ENCODE measurements at regions not wholly inside any gene's neighbourhood (a gene's known extent, or its start where the extent isn't known, plus 50 kb on each side); places are given as distances from the start of the nearest gene placed in this dataset.
"Not testable (repeated sequence)": the region's sequence is repeated elsewhere in the genome, so short reads cannot be mapped to it uniquely, and the experiment has no call there.

GRCh38 chr2:31813016-31813415, 197.8 kb downstream of the MEMO1 start:
- Mint-ChIP-seq H3K27me3 (peaks cover 0 to 1% of the 10 kb centered on the region in 2 donors), H3K36me3 (no peaks in the 10 kb centered on the region), H3K4me3 (no peak overlapping the region), H3K27ac (peak overlapping the region in 1 of 7 donors; percentile 28), H3K4me1 (peaks cover 13 to 22% (median 15%) of the 10 kb centered on the region in 4 donors), H3K9me3 (peaks cover 0 to 2% (median 0%) of the 10 kb centered on the region in 8 donors)
- CTCF ChIA-PET (ENCODE audit: partially characterized antibody): no interaction called here
- Histone ChIP-seq H3K9me3 (ENCODE audit: control insufficient read depth in 1 of 2, low read length in 2 of 2) (no peaks in the 10 kb centered on the region), H3K27ac (ENCODE audit: low read depth, low read length) (no peak overlapping the region), H3K36me3 (ENCODE audit: insufficient read depth, low read length) (no peaks in the 10 kb centered on the region), H3K27me3 (ENCODE audit: insufficient read depth, low read length) (no peaks in the 10 kb centered on the region), H3K4me1 (ENCODE audit: insufficient read depth, low read length) (peaks cover 12% of the 10 kb centered on the region), H3K4me3 (ENCODE audit: low read length in 2 of 2) (no peak overlapping the region)
- DNase-seq: no peak
- POLR2A ChIA-PET (ENCODE audit: partially characterized antibody): no interaction called here
- intact Hi-C loops (cut with micrococcal nuclease): no loop called here

DNA sequence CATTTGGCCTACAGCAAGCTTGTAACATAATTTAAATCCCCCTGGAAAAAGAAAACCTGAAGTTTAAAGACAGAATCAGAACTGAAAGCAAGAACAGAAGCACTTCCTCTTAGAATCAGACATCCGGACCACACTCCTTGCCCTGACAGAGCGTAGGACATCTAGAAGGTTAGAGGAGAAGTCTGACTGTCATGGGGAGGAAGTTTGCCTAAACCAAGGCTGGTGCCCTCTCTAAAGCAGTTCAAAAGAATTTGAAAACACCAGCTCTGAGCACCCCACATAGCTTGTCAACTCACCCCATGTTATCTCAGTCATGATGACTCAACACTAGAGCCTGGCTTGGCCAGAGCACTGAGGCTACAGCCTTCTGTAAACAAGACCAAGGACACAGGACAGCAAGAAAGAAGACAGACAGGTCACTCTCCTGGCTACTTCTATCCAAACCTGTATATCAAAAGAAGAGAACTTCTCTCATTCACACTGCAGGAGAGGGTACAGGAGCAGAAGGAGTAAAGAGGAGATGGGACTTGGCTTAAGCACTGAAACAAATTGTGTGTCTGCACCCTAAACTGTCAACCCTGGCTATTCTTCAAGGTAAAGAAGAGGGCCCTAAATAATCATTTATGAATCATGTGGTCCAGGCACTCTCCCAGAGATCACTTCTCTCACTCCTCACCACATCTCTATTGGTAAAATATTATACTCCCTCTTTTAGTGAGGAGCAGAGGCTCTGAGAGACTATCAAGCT, 198.6 kb downstream of the MEMO1 start:
- Histone ChIP-seq H3K36me3 (ENCODE audit: insufficient read depth, low read length) (no peaks in the 10 kb centered on the region), H3K27me3 (ENCODE audit: insufficient read depth, low read length) (no peaks in the 10 kb centered on the region), H3K27ac (ENCODE audit: low read depth, low read length) (peak overlapping the region; percentile 14), H3K4me1 (ENCODE audit: insufficient read depth, low read length) (peaks cover 12% of the 10 kb centered on the region), H3K4me3 (ENCODE audit: low read length in 2 of 2) (no peak overlapping the region), H3K9me3 (ENCODE audit: control insufficient read depth in 1 of 2, low read length in 2 of 2) (no peaks in the 10 kb centered on the region)
- peaks cover 13 to 22% (median 15%) of the 10 kb centered on the region in 4 donors for H3K4me1 Mint-ChIP-seq
- peak overlapping the region; percentile 11 to 65 (median 46) for H3K4me3 Mint-ChIP-seq
- CTCF ChIA-PET (ENCODE audit: partially characterized antibody): no interaction called here
- POLR2A ChIA-PET (ENCODE audit: partially characterized antibody): no interaction called here
- H3K9me3 Mint-ChIP-seq: peaks cover 0 to 1% (median 0%) of the 10 kb centered on the region in 8 donors
- intact Hi-C loops (cut with micrococcal nuclease): no loop called here
- peak in 4 of 5 donors; percentile 7 to 21 (median 13) for DNase-seq
- H3K27ac Mint-ChIP-seq: peak overlapping the region; percentile 5 to 94 (median 86)
- no peaks in the 10 kb centered on the region for H3K36me3 Mint-ChIP-seq
- H3K27me3 Mint-ChIP-seq: peaks cover 0 to 1% of the 10 kb centered on the region in 2 donors

GRCh38 chr2:31811482-31811881, 199.3 kb downstream of the MEMO1 start:
- H3K36me3 Mint-ChIP-seq: no peaks in the 10 kb centered on the region
- POLR2A ChIA-PET (ENCODE audit: partially characterized antibody): no interaction called here
- H3K9me3 Mint-ChIP-seq: peaks cover 0 to 1% (median 0%) of the 10 kb centered on the region in 8 donors
- intact Hi-C loops (cut with micrococcal nuclease): no loop called here
- no peaks in the 10 kb centered on the region for H3K36me3 ChIP-seq (ENCODE audit: insufficient read depth, low read length)
- H3K27ac Mint-ChIP-seq: peak overlapping the region; percentile 5 to 94 (median 86)
- peak overlapping the region in 6 of 8 donors; percentile 28 to 65 (median 56) for H3K4me3 Mint-ChIP-seq
- DNase-seq: no peak
- CTCF ChIA-PET (ENCODE audit: partially characterized antibody): no interaction called here
- H3K4me1 Mint-ChIP-seq: peaks cover 13 to 22% (median 15%) of the 10 kb centered on the region in 4 donors
- H3K27me3 ChIP-seq (ENCODE audit: insufficient read depth, low read length): no peaks in the 10 kb centered on the region
- peaks cover 0 to 1% of the 10 kb centered on the region in 2 donors for H3K27me3 Mint-ChIP-seq
- no peaks in the 10 kb centered on the region for H3K9me3 ChIP-seq (ENCODE audit: control insufficient read depth in 1 of 2, low read length in 2 of 2)
- H3K4me1 ChIP-seq (ENCODE audit: insufficient read depth, low read length): peaks cover 12% of the 10 kb centered on the region
- no peak overlapping the region for H3K4me3 ChIP-seq (ENCODE audit: low read length in 2 of 2)
- peak overlapping the region; percentile 14 for H3K27ac ChIP-seq (ENCODE audit: low read depth, low read length)

DNA sequence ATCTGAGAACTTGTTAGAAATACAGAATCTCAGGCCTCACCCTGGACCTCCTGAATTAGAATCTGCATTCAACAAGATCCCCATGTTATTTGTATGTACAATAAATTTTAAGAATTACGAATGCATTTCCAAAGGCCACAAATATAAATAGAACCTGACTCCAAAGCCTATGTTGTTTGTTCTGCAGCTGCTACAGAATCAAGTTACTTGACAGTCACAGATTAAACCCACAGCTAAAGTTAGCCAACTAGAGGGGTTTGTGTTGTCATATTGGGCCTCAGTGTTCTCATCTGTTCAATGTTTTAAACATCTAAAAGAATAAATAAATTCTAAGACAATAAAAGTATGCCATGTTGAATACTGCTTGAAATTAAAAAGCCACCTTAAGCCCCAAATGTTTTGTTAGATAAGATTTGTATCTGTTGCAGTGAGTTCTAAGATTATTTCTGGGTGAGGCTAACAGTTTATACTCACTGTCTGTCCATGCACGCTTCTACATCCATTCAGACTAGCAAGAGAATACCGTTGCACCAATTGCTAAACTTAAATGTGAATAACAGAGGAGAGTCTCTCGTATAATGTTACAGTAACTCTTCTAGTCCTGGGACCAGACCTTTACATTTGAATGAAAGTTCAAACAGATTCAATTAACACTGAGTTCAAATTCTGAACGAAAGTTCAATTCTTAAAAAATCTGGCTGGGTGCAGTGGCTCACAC, 200.4 kb downstream of the MEMO1 start:
- Histone ChIP-seq H3K4me3 (ENCODE audit: low read length in 2 of 2) (no peak overlapping the region), H3K9me3 (ENCODE audit: control insufficient read depth in 1 of 2, low read length in 2 of 2) (no peaks in the 10 kb centered on the region), H3K27me3 (ENCODE audit: insufficient read depth, low read length) (no peaks in the 10 kb centered on the region), H3K36me3 (ENCODE audit: insufficient read depth, low read length) (no peaks in the 10 kb centered on the region), H3K4me1 (ENCODE audit: insufficient read depth, low read length) (peaks cover 12% of the 10 kb centered on the region), H3K27ac (ENCODE audit: low read depth, low read length) (no peak overlapping the region)
- intact Hi-C loops (cut with micrococcal nuclease): no loop called here
- H3K4me3 Mint-ChIP-seq: no peak overlapping the region
- ChIA-PET POLR2A (ENCODE audit: partially characterized antibody) (interaction anchor here (0.7 kb wide), 1 partner anchor 818 kb away, joined by 3 read pairs; no protein-coding TSS in a partner anchor), CTCF (ENCODE audit: partially characterized antibody) (no interaction called here)
- DNase-seq: no peak
- H3K27ac Mint-ChIP-seq: peak overlapping the region in 1 of 7 donors; percentile 42
- peaks cover 0 to 1% (median 0%) of the 10 kb centered on the region in 8 donors for H3K9me3 Mint-ChIP-seq
- no peaks in the 10 kb centered on the region for H3K27me3 Mint-ChIP-seq
- H3K4me1 Mint-ChIP-seq: peaks cover 13 to 22% (median 15%) of the 10 kb centered on the region in 4 donors
- no peaks in the 10 kb centered on the region for H3K36me3 Mint-ChIP-seq

- no peak for DNase-seq
- no peaks in the 10 kb centered on the region for H3K36me3 ChIP-seq (ENCODE audit: insufficient read depth, low read length)
- Mint-ChIP-seq H3K27ac (no peak overlapping the region), H3K9me3 (peaks cover 0 to 3% (median 0%) of the 10 kb centered on the region in 8 donors), H3K36me3 (no peaks in the 10 kb centered on the region), H3K4me3 (peak overlapping the region in 1 of 8 donors; percentile 29), H3K27me3 (peaks cover 3 to 4% of the 10 kb centered on the region in 2 donors), H3K4me1 (peaks cover 0 to 3% (median 0%) of the 10 kb centered on the region in 4 donors)
- H3K27ac ChIP-seq (ENCODE audit: low read depth, low read length): no peak overlapping the region
- H3K4me3 ChIP-seq (ENCODE audit: low read length in 2 of 2): no peak overlapping the region
- H3K27me3 ChIP-seq (ENCODE audit: insufficient read depth, low read length): no peaks in the 10 kb centered on the region
- intact Hi-C loops (cut with micrococcal nuclease): no loop called here
- no peaks in the 10 kb centered on the region for H3K9me3 ChIP-seq (ENCODE audit: control insufficient read depth in 1 of 2, low read length in 2 of 2)
- ChIA-PET CTCF (ENCODE audit: partially characterized antibody) (no interaction called here), POLR2A (ENCODE audit: partially characterized antibody) (no interaction called here)
- H3K4me1 ChIP-seq (ENCODE audit: insufficient read depth, low read length): no peaks in the 10 kb centered on the region
These were observed 205.1 kb downstream of the MEMO1 start for GRCh38 chr2:31805688-31806087.

DNA sequence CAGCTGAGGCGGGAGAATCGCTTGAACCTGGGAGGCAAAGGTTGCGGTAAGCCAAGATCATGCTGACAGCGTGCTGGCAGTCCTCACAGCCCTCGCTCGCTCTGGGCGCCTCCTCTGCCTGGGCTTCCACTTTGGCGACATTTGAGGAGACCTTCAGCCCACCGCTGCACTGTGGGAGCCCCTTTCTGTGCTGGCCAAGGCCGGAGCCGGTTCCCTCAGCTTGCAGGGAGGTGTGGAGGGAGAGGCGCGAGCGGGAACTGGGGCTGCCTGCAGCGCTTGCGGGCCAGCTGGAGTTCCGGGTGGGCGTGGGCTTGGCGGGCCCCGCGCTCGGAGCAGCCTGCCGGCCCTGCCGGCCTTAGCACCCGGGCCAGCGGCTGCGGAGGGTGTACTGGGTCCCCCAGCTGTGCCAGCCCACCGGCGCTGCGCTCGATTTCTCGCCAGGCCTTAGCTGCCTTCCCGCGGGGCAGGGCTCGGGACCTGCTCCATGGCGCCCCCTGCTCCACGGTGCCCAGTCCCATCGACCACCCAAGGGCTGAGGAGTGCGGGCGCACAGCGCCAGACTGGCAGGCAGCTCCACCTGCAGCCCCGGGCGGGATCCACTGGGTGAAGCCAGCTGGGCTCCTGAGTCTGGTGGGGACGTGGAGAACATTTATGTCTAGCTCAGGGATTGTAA, 207.2 kb downstream of the MEMO1 start:
- intact Hi-C loops (cut with micrococcal nuclease); H3K4me3 ChIP-seq (ENCODE audit: low read length in 2 of 2); CTCF ChIA-PET (ENCODE audit: partially characterized antibody); H3K9me3 ChIP-seq (ENCODE audit: control insufficient read depth in 1 of 2, low read length in 2 of 2); H3K27me3 ChIP-seq (ENCODE audit: insufficient read depth, low read length); POLR2A ChIA-PET (ENCODE audit: partially characterized antibody); H3K27me3 Mint-ChIP-seq; H3K4me1 Mint-ChIP-seq; H3K36me3 Mint-ChIP-seq; H3K27ac ChIP-seq (ENCODE audit: low read depth, low read length); H3K36me3 ChIP-seq (ENCODE audit: insufficient read depth, low read length); DNase-seq; H3K4me1 ChIP-seq (ENCODE audit: insufficient read depth, low read length); H3K27ac Mint-ChIP-seq: not testable (repeated sequence)
- peaks cover 0 to 13% (median 4%) of the 10 kb centered on the region in 8 donors for H3K9me3 Mint-ChIP-seq
- peak overlapping the region in 1 of 8 donors; percentile 73 for H3K4me3 Mint-ChIP-seq

GRCh38 chr2:31802711-31803110, 208.1 kb downstream of the MEMO1 start:
- no peak overlapping the region for H3K4me3 Mint-ChIP-seq
- Histone ChIP-seq H3K9me3 (ENCODE audit: control insufficient read depth in 1 of 2, low read length in 2 of 2) (no peaks in the 10 kb centered on the region), H3K4me1 (ENCODE audit: insufficient read depth, low read length) (no peaks in the 10 kb centered on the region), H3K27me3 (ENCODE audit: insufficient read depth, low read length) (no peaks in the 10 kb centered on the region), H3K36me3 (ENCODE audit: insufficient read depth, low read length) (no peaks in the 10 kb centered on the region), H3K27ac (ENCODE audit: low read depth, low read length) (no peak overlapping the region), H3K4me3 (ENCODE audit: low read length in 2 of 2) (no peak overlapping the region)
- peaks cover 3 to 5% of the 10 kb centered on the region in 2 donors for H3K27me3 Mint-ChIP-seq
- no peaks in the 10 kb centered on the region for H3K36me3 Mint-ChIP-seq
- H3K9me3 Mint-ChIP-seq: peaks cover 0 to 20% (median 7%) of the 10 kb centered on the region in 8 donors
- H3K4me1 Mint-ChIP-seq: peaks cover 0 to 3% (median 0%) of the 10 kb centered on the region in 4 donors
- ChIA-PET POLR2A (ENCODE audit: partially characterized antibody) (no interaction called here), CTCF (ENCODE audit: partially characterized antibody) (no interaction called here)
- DNase-seq: no peak
- intact Hi-C loops (cut with micrococcal nuclease): no loop called here
- no peak overlapping the region for H3K27ac Mint-ChIP-seq

Data from CD4-positive, alpha-beta memory T cell (primary cell).